ENCODE measurements at regions not wholly inside any gene's neighbourhood (a gene's known extent, or its start where the extent isn't known, plus 50 kb on each side); places are given as distances from the start of the nearest gene placed in this dataset.

DNA sequence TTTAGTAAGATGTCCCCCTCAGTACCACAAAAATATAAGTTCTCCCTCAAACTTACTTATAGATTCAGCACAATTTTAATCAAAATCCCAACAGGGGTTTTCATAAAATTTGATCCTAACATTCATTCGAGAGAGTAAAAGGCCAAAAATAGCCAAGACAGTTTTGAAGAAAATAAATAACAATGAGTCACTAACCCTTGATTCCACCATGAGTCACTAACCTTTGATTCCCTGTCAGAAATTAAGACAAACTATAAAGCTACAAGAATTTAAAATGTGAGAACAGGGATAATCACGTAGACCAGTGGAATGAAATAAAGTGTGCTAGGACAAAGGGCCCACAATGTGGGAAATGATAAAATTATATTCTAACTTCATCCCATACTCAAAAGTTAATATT, 320.3 kb downstream of the SUCLA2 start:
- 87 to 92% methylated on average over 2 of the region's 2 CpGs for WGBS, 2 donors

DNA sequence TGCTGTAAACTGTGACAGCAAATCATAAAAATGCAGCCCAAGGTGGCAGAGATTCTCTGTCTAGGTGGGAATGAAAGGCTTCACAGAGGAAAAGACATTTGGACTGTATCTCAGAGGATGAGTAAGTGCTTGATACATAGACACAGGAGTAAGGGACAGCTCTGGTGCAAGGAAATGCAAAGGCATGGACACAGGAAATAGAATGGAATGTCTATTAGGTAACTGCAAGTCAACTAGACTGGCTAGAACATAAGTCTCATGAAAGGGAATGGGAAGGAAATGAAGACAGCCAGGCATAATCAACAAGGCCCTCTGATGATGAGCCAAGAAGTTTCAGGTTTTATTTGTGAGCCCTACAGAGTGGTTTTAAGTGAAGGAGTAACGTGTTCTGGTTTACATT, 321.7 kb downstream of the SUCLA2 start:
- Histone ChIP-seq H3K27me3 (no peaks in the 10 kb centered on the region), H3K4me3 (no peak overlapping the region), H3K27ac (no peak overlapping the region), H3K9me3 (no peaks in the 10 kb centered on the region), H3K4me1 (no peaks in the 10 kb centered on the region), H3K36me3 (ENCODE audit: low read depth, missing control alignments) (no peaks in the 10 kb centered on the region)
- intact Hi-C loops (cut with DNase I; ENCODE audit: low total_unique reads), result no loop called here
- WGBS, 2 donors, result 86 to 91% methylated on average over 1 of the region's 1 CpG
- no peak for TF ChIP-seq POLR2A (IDR thresholded peaks at IDR 0.05)
- no peak for DNase-seq

More for the DNA sequence above, 320.3 kb downstream of the SUCLA2 start:
- H3K27me3 ChIP-seq, result no peaks in the 10 kb centered on the region
- intact Hi-C loops (cut with DNase I; ENCODE audit: low total_unique reads), result no loop called here
- H3K36me3 ChIP-seq (ENCODE audit: low read depth, missing control alignments), result no peaks in the 10 kb centered on the region
- no peak for TF ChIP-seq POLR2A (IDR thresholded peaks at IDR 0.05)
- TF ChIP-seq, protein P1, sequence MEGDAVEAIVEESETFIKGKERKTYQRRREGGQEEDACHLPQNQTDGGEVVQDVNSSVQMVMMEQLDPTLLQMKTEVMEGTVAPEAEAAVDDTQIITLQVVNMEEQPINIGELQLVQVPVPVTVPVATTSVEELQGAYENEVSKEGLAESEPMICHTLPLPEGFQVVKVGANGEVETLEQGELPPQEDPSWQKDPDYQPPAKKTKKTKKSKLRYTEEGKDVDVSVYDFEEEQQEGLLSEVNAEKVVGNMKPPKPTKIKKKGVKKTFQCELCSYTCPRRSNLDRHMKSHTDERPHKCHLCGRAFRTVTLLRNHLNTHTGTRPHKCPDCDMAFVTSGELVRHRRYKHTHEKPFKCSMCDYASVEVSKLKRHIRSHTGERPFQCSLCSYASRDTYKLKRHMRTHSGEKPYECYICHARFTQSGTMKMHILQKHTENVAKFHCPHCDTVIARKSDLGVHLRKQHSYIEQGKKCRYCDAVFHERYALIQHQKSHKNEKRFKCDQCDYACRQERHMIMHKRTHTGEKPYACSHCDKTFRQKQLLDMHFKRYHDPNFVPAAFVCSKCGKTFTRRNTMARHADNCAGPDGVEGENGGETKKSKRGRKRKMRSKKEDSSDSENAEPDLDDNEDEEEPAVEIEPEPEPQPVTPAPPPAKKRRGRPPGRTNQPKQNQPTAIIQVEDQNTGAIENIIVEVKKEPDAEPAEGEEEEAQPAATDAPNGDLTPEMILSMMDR (IDR thresholded peaks at IDR 0.05), result no peak
- H3K4me3 ChIP-seq, result no peak overlapping the region
- H3K27ac ChIP-seq, result no peak overlapping the region
- no peaks in the 10 kb centered on the region for H3K9me3 ChIP-seq
- H3K4me1 ChIP-seq, result no peaks in the 10 kb centered on the region
- DNase-seq, result no peak

DNA sequence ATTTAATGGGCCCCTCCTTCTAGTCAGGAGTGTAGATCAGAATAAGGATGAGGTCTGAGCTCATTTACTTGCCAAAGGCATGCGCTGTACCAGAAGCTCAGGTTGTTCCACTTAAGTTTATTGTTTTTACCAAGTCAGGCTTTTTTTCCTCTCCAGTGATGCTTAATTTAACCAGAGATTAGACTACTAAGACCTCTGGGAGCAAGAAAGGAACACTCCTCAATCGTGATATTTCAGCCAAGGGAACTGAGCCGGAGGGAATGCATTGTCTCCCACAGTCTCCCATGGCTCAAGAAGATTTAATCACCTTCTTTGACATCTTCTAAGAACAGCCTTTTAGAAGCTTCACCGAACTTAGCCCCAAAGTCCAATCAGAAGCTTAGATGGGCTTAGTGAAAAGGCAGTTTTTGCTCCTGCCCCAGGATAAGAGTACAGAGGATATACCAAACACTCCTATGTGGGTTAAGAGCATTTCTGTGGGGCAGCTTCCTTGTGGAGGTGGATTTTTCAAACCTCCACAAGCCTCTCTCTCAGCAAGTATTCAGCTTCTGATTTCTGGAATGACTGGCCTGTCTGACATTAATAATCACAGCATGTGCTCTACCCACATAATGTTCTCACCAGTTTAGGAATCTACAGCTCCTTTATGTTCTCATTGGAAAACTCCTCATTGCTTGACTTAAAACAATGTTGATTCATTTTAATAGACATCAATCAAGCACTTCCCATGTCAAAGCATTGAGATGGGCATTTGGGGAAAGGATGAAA, 322.7 kb downstream of the SUCLA2 start:
- H3K4me1 ChIP-seq, result no peaks in the 10 kb centered on the region
- H3K27ac ChIP-seq, result no peak overlapping the region
- intact Hi-C loops (cut with DNase I; ENCODE audit: low total_unique reads), result no loop called here
- no peaks in the 10 kb centered on the region for H3K36me3 ChIP-seq (ENCODE audit: low read depth, missing control alignments)
- 48 to 67% methylated on average over 4 of the region's 4 CpGs for WGBS, 2 donors
- H3K9me3 ChIP-seq, result no peaks in the 10 kb centered on the region
- H3K27me3 ChIP-seq, result no peaks in the 10 kb centered on the region
- TF ChIP-seq, protein P1 (IDR thresholded peaks at IDR 0.05), result no peak
- TF ChIP-seq POLR2A (IDR thresholded peaks at IDR 0.05), result no peak
- DNase-seq, result no peak
- H3K4me3 ChIP-seq, result no peak overlapping the region

DNA sequence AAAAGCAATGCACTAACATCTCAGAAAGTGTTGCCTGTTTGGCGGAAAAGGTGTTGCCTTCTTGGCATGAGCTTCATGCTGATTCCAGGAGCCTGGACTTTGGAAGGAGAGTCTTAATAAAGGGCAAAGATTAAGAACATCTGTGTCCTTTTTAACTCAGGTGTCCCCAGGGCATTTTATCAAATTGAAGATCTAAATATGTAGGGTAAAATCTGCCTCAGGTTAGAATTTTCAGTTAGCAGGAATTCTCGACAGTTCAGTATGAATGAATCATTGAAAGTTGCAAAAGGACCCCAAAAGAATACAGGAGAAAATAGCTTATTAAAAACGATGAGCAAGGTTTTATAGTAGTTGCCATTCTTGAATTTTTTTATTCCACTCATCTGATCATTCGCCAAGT, 325.2 kb downstream of the SUCLA2 start:
- no peak overlapping the region for H3K4me3 ChIP-seq
- 90 to 91% methylated on average over 4 of the region's 4 CpGs for WGBS, 2 donors
- H3K27ac ChIP-seq, result no peak overlapping the region
- no peaks in the 10 kb centered on the region for H3K9me3 ChIP-seq
- no peaks in the 10 kb centered on the region for H3K36me3 ChIP-seq (ENCODE audit: low read depth, missing control alignments)
- TF ChIP-seq POLR2A (IDR thresholded peaks at IDR 0.05), result no peak
- TF ChIP-seq, protein P1 (IDR thresholded peaks at IDR 0.05), result no peak
- intact Hi-C loops (cut with DNase I; ENCODE audit: low total_unique reads), result no loop called here
- H3K27me3 ChIP-seq, result no peaks in the 10 kb centered on the region
- no peak for DNase-seq
- H3K4me1 ChIP-seq, result no peaks in the 10 kb centered on the region

DNA sequence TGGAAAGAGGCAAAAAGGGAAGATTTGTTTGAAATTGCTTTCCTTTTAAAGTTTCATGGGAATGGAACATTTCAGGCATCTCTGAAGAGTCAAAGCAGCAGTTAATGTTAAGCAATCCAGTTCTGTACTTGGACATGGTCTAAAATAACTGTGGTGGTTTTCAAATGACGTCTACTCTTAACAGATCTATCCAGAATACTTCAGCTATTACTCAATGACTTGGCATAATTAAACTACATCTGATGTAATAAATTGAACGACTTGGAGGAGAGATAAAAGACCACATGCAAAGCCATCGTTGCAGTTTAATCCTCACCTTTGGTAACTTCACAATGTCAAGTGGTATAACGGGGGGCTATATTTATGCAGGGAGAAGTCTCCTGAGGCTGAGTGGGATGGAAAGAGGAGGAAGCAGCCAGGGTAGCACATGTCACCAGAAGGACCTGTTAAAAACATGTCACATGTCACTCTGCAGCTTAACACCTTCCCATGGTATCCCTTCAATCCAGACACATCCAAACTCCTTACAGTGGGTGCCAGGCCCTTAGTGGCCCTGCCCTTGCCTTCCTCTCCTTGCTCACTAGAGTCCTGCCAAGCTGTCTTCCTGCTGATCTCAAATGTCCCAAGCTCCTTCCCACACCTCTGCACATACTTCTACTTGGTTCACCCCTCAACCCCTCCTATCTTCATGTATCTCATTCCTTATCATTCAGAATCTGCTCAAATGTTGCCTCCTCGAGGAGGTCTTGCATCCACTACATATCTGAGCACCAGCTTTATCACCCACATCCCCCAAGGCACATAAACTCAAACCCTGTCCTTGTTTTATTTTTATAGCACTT, 327.8 kb downstream of the SUCLA2 start:
- intact Hi-C loops (cut with DNase I; ENCODE audit: low total_unique reads), result no loop called here
- no peak overlapping the region for H3K4me3 ChIP-seq
- H3K4me1 ChIP-seq, result no peaks in the 10 kb centered on the region
- no peaks in the 10 kb centered on the region for H3K36me3 ChIP-seq (ENCODE audit: low read depth, missing control alignments)
- no peak for DNase-seq
- no peak overlapping the region for H3K27ac ChIP-seq
- no peaks in the 10 kb centered on the region for H3K9me3 ChIP-seq
- TF ChIP-seq, protein P1 (IDR thresholded peaks at IDR 0.05), result no peak
- no peak for TF ChIP-seq POLR2A (IDR thresholded peaks at IDR 0.05)
- WGBS, 2 donors, result 58 to 63% methylated on average over 5 of the region's 5 CpGs
- no peaks in the 10 kb centered on the region for H3K27me3 ChIP-seq
